ENCODE measurements at regions not wholly inside any gene's neighbourhood (a gene's known extent, or its start where the extent isn't known, plus 50 kb on each side); places are given as distances from the start of the nearest gene placed in this dataset.

GRCh38 chr5:143564417-143564816, 160.9 kb upstream of the NR3C1 start:
- no peaks in the 10 kb centered on the region for H3K79me2 ChIP-seq (ENCODE audit: control insufficient read depth, insufficient read depth, low read length, unreplicated experiment)
- H3K36me3 ChIP-seq (ENCODE audit: insufficient read depth, low read length), result no peaks in the 10 kb centered on the region
- no peak overlapping the region for H3K27ac ChIP-seq (ENCODE audit: low read depth, low read length)
- H3K4me3 ChIP-seq (ENCODE audit: low read depth, low read length), result no peak overlapping the region
- H3K27me3 ChIP-seq (ENCODE audit: insufficient read depth, low read length), result no peaks in the 10 kb centered on the region
- H2AFZ ChIP-seq (ENCODE audit: low read length, unreplicated experiment), result no peak overlapping the region
- peaks cover 20% of the 10 kb centered on the region for H3K4me1 ChIP-seq (ENCODE audit: control insufficient read depth, insufficient read depth, low read length, unreplicated experiment)

- Histone ChIP-seq H3K79me2 (ENCODE audit: control insufficient read depth, insufficient read depth, low read length, unreplicated experiment) (no peaks in the 10 kb centered on the region), H3K27ac (ENCODE audit: low read depth, low read length) (peak overlapping the region; percentile 41), H3K4me3 (ENCODE audit: low read depth, low read length) (no peak overlapping the region), H3K36me3 (ENCODE audit: insufficient read depth, low read length) (no peaks in the 10 kb centered on the region), H3K27me3 (ENCODE audit: insufficient read depth, low read length) (no peaks in the 10 kb centered on the region), H3K4me1 (ENCODE audit: control insufficient read depth, insufficient read depth, low read length, unreplicated experiment) (peaks cover 14% of the 10 kb centered on the region), H2AFZ (ENCODE audit: low read length, unreplicated experiment) (peak overlapping the region; percentile 21)
Observed at GRCh38 chr5:143562935-143563334, 159.4 kb upstream of the NR3C1 start.

GRCh38 chr5:143561219-143561618, 157.7 kb upstream of the NR3C1 start:
- Histone ChIP-seq H2AFZ (ENCODE audit: low read length, unreplicated experiment) (no peak overlapping the region), H3K4me3 (ENCODE audit: low read depth, low read length) (no peak overlapping the region), H3K4me1 (ENCODE audit: control insufficient read depth, insufficient read depth, low read length, unreplicated experiment) (peaks cover 27% of the 10 kb centered on the region), H3K36me3 (ENCODE audit: insufficient read depth, low read length) (no peaks in the 10 kb centered on the region), H3K27ac (ENCODE audit: low read depth, low read length) (no peak overlapping the region), H3K79me2 (ENCODE audit: control insufficient read depth, insufficient read depth, low read length, unreplicated experiment) (no peaks in the 10 kb centered on the region), H3K27me3 (ENCODE audit: insufficient read depth, low read length) (no peaks in the 10 kb centered on the region)

- Histone ChIP-seq H3K4me1 (ENCODE audit: control insufficient read depth, insufficient read depth, low read length, unreplicated experiment) (peaks cover 28% of the 10 kb centered on the region), H3K36me3 (ENCODE audit: insufficient read depth, low read length) (no peaks in the 10 kb centered on the region), H3K4me3 (ENCODE audit: low read depth, low read length) (no peak overlapping the region), H2AFZ (ENCODE audit: low read length, unreplicated experiment) (no peak overlapping the region), H3K79me2 (ENCODE audit: control insufficient read depth, insufficient read depth, low read length, unreplicated experiment) (no peaks in the 10 kb centered on the region), H3K27me3 (ENCODE audit: insufficient read depth, low read length) (no peaks in the 10 kb centered on the region), H3K27ac (ENCODE audit: low read depth, low read length) (no peak overlapping the region)
Observed at GRCh38 chr5:143560378-143560777, 156.9 kb upstream of the NR3C1 start.

GRCh38 chr5:143559586-143560109, 156.2 kb upstream of the NR3C1 start:
- Histone ChIP-seq H3K79me2 (ENCODE audit: control insufficient read depth, insufficient read depth, low read length, unreplicated experiment) (no peaks in the 10 kb centered on the region), H3K36me3 (ENCODE audit: insufficient read depth, low read length) (no peaks in the 10 kb centered on the region), H3K27ac (ENCODE audit: low read depth, low read length) (no peak overlapping the region), H3K27me3 (ENCODE audit: insufficient read depth, low read length) (no peaks in the 10 kb centered on the region), H2AFZ (ENCODE audit: low read length, unreplicated experiment) (no peak overlapping the region), H3K4me1 (ENCODE audit: control insufficient read depth, insufficient read depth, low read length, unreplicated experiment) (peaks cover 35% of the 10 kb centered on the region), H3K4me3 (ENCODE audit: low read depth, low read length) (no peak overlapping the region)

GRCh38 chr5:143558048-143558447, 154.6 kb upstream of the NR3C1 start:
- H3K36me3 ChIP-seq (ENCODE audit: insufficient read depth, low read length), result no peaks in the 10 kb centered on the region
- H3K4me3 ChIP-seq (ENCODE audit: low read depth, low read length), result no peak overlapping the region
- H2AFZ ChIP-seq (ENCODE audit: low read length, unreplicated experiment), result no peak overlapping the region
- peaks cover 42% of the 10 kb centered on the region for H3K4me1 ChIP-seq (ENCODE audit: control insufficient read depth, insufficient read depth, low read length, unreplicated experiment)
- no peaks in the 10 kb centered on the region for H3K27me3 ChIP-seq (ENCODE audit: insufficient read depth, low read length)
- H3K27ac ChIP-seq (ENCODE audit: low read depth, low read length), result no peak overlapping the region
- H3K79me2 ChIP-seq (ENCODE audit: control insufficient read depth, insufficient read depth, low read length, unreplicated experiment), result no peaks in the 10 kb centered on the region

- H3K27ac ChIP-seq (ENCODE audit: low read depth, low read length), result peak overlapping the region; percentile 64
- no peaks in the 10 kb centered on the region for H3K79me2 ChIP-seq (ENCODE audit: control insufficient read depth, insufficient read depth, low read length, unreplicated experiment)
- H3K36me3 ChIP-seq (ENCODE audit: insufficient read depth, low read length), result no peaks in the 10 kb centered on the region
- peaks cover 34% of the 10 kb centered on the region for H3K4me1 ChIP-seq (ENCODE audit: control insufficient read depth, insufficient read depth, low read length, unreplicated experiment)
- no peak overlapping the region; the same call in 1 of the 2 replicates for H3K4me3 ChIP-seq (ENCODE audit: low read depth, low read length)
- H2AFZ ChIP-seq (ENCODE audit: low read length, unreplicated experiment), result peak overlapping the region; percentile 59
- H3K27me3 ChIP-seq (ENCODE audit: insufficient read depth, low read length), result no peaks in the 10 kb centered on the region
Observed at GRCh38 chr5:143557061-143557818, 153.8 kb upstream of the NR3C1 start.

GRCh38 chr5:143554918-143555477, 151.5 kb upstream of the NR3C1 start:
- H3K4me1 ChIP-seq (ENCODE audit: control insufficient read depth, insufficient read depth, low read length, unreplicated experiment), result peaks cover 52% of the 10 kb centered on the region
- peak overlapping the region; percentile 56 for H2AFZ ChIP-seq (ENCODE audit: low read length, unreplicated experiment)

GRCh38 chr5:143554187-143554717, 150.8 kb upstream of the NR3C1 start:
- peak overlapping the region; percentile 4 for H2AFZ ChIP-seq (ENCODE audit: low read length, unreplicated experiment)
- H3K4me1 ChIP-seq (ENCODE audit: control insufficient read depth, insufficient read depth, low read length, unreplicated experiment), result peaks cover 52% of the 10 kb centered on the region
- H3K4me3 ChIP-seq (ENCODE audit: low read depth, low read length), result 0 out of 2 replicates have a peak overlapping the region, but pooled peaks have one; percentile 3
- H3K36me3 ChIP-seq (ENCODE audit: insufficient read depth, low read length), result no peaks in the 10 kb centered on the region
- no peaks in the 10 kb centered on the region for H3K27me3 ChIP-seq (ENCODE audit: insufficient read depth, low read length)
- H3K79me2 ChIP-seq (ENCODE audit: control insufficient read depth, insufficient read depth, low read length, unreplicated experiment), result no peaks in the 10 kb centered on the region
- peak overlapping the region; percentile 71 for H3K27ac ChIP-seq (ENCODE audit: low read depth, low read length)

More at GRCh38 chr5:143554918-143555477, 151.5 kb upstream of the NR3C1 start:
- Histone ChIP-seq H3K4me3 (ENCODE audit: low read depth, low read length) (no peak overlapping the region), H3K27me3 (ENCODE audit: insufficient read depth, low read length) (no peaks in the 10 kb centered on the region), H3K79me2 (ENCODE audit: control insufficient read depth, insufficient read depth, low read length, unreplicated experiment) (no peaks in the 10 kb centered on the region), H3K36me3 (ENCODE audit: insufficient read depth, low read length) (no peaks in the 10 kb centered on the region), H3K27ac (ENCODE audit: low read depth, low read length) (peak overlapping the region; percentile 71)

GRCh38 chr5:143552680-143553079, 149.2 kb upstream of the NR3C1 start:
- peaks cover 49% of the 10 kb centered on the region for H3K4me1 ChIP-seq (ENCODE audit: control insufficient read depth, insufficient read depth, low read length, unreplicated experiment)
- H3K36me3 ChIP-seq (ENCODE audit: insufficient read depth, low read length), result no peaks in the 10 kb centered on the region
- no peak overlapping the region for H2AFZ ChIP-seq (ENCODE audit: low read length, unreplicated experiment)
- no peaks in the 10 kb centered on the region for H3K79me2 ChIP-seq (ENCODE audit: control insufficient read depth, insufficient read depth, low read length, unreplicated experiment)
- no peak overlapping the region for H3K4me3 ChIP-seq (ENCODE audit: low read depth, low read length)
- H3K27ac ChIP-seq (ENCODE audit: low read depth, low read length), result no peak overlapping the region
- no peaks in the 10 kb centered on the region for H3K27me3 ChIP-seq (ENCODE audit: insufficient read depth, low read length)

Data from ACC112 (cell line).